Right lobe of liver (tissue), 4 donors: ENCODE measurements at regions not wholly inside any gene's neighbourhood (a gene's known extent, or its start where the extent isn't known, plus 50 kb on each side); places are given as distances from the start of the nearest gene placed in this dataset.

ENCODE experiments used
- POLR2A ChIP-seq: fragments of 450-650 bp; IDR thresholded peaks from one replicate; pipeline ENCODE4 v1.6.1; 2017; ENCODE audit warnings: antibody characterized with exemption, mild to moderate bottlenecking
- TF ChIP-seq, protein P1 (sequence below), 4 donors: fragments of 200-600 bp in 3 of 4; fragments of 450-650 bp in 1 of 4; IDR thresholded peaks; one replicate each; pipeline versions ENCODE4 v1.5.1 to v1.8.0; 2016 to 2022; ENCODE audit warnings: antibody characterized with exemption in 4 of 4, mild to moderate bottlenecking in 2 of 4
- donor health status: DM: no; HTN: no; CAD: no.
- donor health status: DM: no; HTN: no; CAD: no.
- donor health status: DM: no; HTN: yes; CAD: no.

- TF ChIP-seq, protein P1, sequence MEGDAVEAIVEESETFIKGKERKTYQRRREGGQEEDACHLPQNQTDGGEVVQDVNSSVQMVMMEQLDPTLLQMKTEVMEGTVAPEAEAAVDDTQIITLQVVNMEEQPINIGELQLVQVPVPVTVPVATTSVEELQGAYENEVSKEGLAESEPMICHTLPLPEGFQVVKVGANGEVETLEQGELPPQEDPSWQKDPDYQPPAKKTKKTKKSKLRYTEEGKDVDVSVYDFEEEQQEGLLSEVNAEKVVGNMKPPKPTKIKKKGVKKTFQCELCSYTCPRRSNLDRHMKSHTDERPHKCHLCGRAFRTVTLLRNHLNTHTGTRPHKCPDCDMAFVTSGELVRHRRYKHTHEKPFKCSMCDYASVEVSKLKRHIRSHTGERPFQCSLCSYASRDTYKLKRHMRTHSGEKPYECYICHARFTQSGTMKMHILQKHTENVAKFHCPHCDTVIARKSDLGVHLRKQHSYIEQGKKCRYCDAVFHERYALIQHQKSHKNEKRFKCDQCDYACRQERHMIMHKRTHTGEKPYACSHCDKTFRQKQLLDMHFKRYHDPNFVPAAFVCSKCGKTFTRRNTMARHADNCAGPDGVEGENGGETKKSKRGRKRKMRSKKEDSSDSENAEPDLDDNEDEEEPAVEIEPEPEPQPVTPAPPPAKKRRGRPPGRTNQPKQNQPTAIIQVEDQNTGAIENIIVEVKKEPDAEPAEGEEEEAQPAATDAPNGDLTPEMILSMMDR (IDR thresholded peaks at IDR 0.05): no peak
- no peak for TF ChIP-seq POLR2A
These were observed 110.7 kb upstream of the IRX3 start for GRCh38 chr16:54397190-54397835.
